H9 (cell line): ENCODE measurements at regions not wholly inside any gene's neighbourhood (a gene's known extent, or its start where the extent isn't known, plus 50 kb on each side); places are given as distances from the start of the nearest gene placed in this dataset.

ENCODE experiments used
- DNase-seq: peaks from one replicate; pipeline ENCODE4 v3.0.0-alpha.2; 2017
- H2AFZ ChIP-seq: one replicate; pipeline ENCODE4 v1.6.1; 2013; ENCODE audit warnings: mild to moderate bottlenecking, low read length, control low read depth, moderate library complexity
- H2AK5ac ChIP-seq: 2 replicates; pipeline ENCODE4 v1.6.1; 2013; ENCODE audit warnings: low read length, control low read depth, mixed read lengths; ENCODE audit not compliant: insufficient read length
- H2BK120ac ChIP-seq: one replicate; pipeline ENCODE4 v1.6.1; 2013; ENCODE audit warnings: low read depth, mild to moderate bottlenecking, low read length, control low read depth, inconsistent platforms; ENCODE audit not compliant: poor library complexity, severe bottlenecking
- H2BK12ac ChIP-seq: 2 replicates; pipeline ENCODE4 v1.6.1; 2013; ENCODE audit warnings: low read length, control low read depth, mixed read lengths, low read depth; ENCODE audit not compliant: insufficient read length
- H2BK15ac ChIP-seq: 2 replicates; pipeline ENCODE4 v1.6.1; 2013; ENCODE audit warnings: low read depth, low read length, control low read depth
- H2BK20ac ChIP-seq: one replicate; pipeline ENCODE4 v1.6.1; 2013; ENCODE audit warnings: low read depth, mild to moderate bottlenecking, low read length, control low read depth, inconsistent platforms; ENCODE audit not compliant: poor library complexity, severe bottlenecking
- H2BK5ac ChIP-seq: 2 replicates; pipeline ENCODE4 v1.6.1; 2013; ENCODE audit warnings: low read length, control low read depth, mixed read lengths; ENCODE audit not compliant: insufficient read length
- H3K14ac ChIP-seq: 2 replicates; pipeline ENCODE4 v1.6.1; 2013; ENCODE audit warnings: low read length, control low read depth; ENCODE audit not compliant: insufficient read depth
- H3K18ac ChIP-seq: 2 replicates; pipeline ENCODE4 v1.6.1; 2013; ENCODE audit warnings: low read depth, mild to moderate bottlenecking, mixed read lengths, low read length, control low read depth; ENCODE audit not compliant: insufficient read length
- H3K23ac ChIP-seq: 2 replicates; pipeline ENCODE4 v1.6.1; 2013; ENCODE audit warnings: low read length, control low read depth, mixed read lengths, low read depth; ENCODE audit not compliant: insufficient read length
- H3K23me2 ChIP-seq: 2 replicates; pipeline ENCODE4 v1.6.1; 2013; ENCODE audit warnings: low read depth, mild to moderate bottlenecking, mixed read lengths, low read length, control low read depth; ENCODE audit not compliant: insufficient read length, poor library complexity, severe bottlenecking
- H3K27ac ChIP-seq: 2 replicates; pipeline ENCODE4 v1.5.1; 2013; ENCODE audit warnings: low read length, control low read depth, mixed read lengths, low read depth; ENCODE audit not compliant: insufficient read length
- H3K27me3 ChIP-seq: 2 replicates; pipeline ENCODE4 v1.6.1; 2013; ENCODE audit warnings: low read length, control low read depth, inconsistent platforms; ENCODE audit not compliant: insufficient read depth
- H3K4ac ChIP-seq: 2 replicates; pipeline ENCODE4 v1.6.1; 2013; ENCODE audit warnings: low read depth, mild to moderate bottlenecking, control low read depth, inconsistent platforms, low read length, moderate library complexity
- H3K4me1 ChIP-seq: 2 replicates; pipeline ENCODE4 v1.6.1; 2013; ENCODE audit warnings: low read length, control low read depth, inconsistent platforms; ENCODE audit not compliant: insufficient read depth
- H3K4me2 ChIP-seq: 2 replicates; pipeline ENCODE4 v1.6.1; 2013; ENCODE audit warnings: low read length, control low read depth, mixed read lengths; ENCODE audit not compliant: insufficient read length, insufficient read depth
- H3K56ac ChIP-seq: 2 replicates; pipeline ENCODE4 v1.6.1; 2013; ENCODE audit warnings: low read depth, mild to moderate bottlenecking, mixed read lengths, low read length, control low read depth; ENCODE audit not compliant: insufficient read length
- H3K79me1 ChIP-seq: 2 replicates; pipeline ENCODE4 v1.6.1; 2013; ENCODE audit warnings: low read depth, mild to moderate bottlenecking, moderate library complexity, low read length, control low read depth, inconsistent platforms; ENCODE audit not compliant: insufficient read depth, poor library complexity, severe bottlenecking
- H3K79me2 ChIP-seq: 2 replicates; pipeline ENCODE4 v1.6.1; 2013; ENCODE audit warnings: low read length, control low read depth, inconsistent platforms; ENCODE audit not compliant: insufficient read depth
- H3K9ac ChIP-seq: 2 replicates; pipeline ENCODE4 v1.6.1; 2013; ENCODE audit warnings: low read length, control low read depth, mixed read lengths; ENCODE audit not compliant: insufficient read length; ENCODE audit errors: extremely low read depth
- H3K9me3 ChIP-seq: one replicate; pipeline ENCODE4 v1.6.1; 2013; ENCODE audit warnings: low read depth, low read length, inconsistent platforms; ENCODE audit not compliant: control insufficient read depth
- H3T11ph ChIP-seq: one replicate; pipeline ENCODE4 v1.6.1; 2013; ENCODE audit warnings: mild to moderate bottlenecking, low read length, control low read depth, inconsistent platforms
- H4K20me1 ChIP-seq: one replicate; pipeline ENCODE4 v1.6.1; 2013; ENCODE audit not compliant: control insufficient read depth, insufficient read length, insufficient read depth
- H4K5ac ChIP-seq: 2 replicates; pipeline ENCODE4 v1.6.1; 2013; ENCODE audit warnings: low read depth, mild to moderate bottlenecking, mixed read lengths, low read length, control low read depth; ENCODE audit not compliant: insufficient read length
- H4K8ac ChIP-seq: replicated peaks from 2 replicates; pipeline ENCODE4 v1.6.1; 2013; ENCODE audit warnings: low read length, control low read depth, mixed read lengths, low read depth; ENCODE audit not compliant: insufficient read length
- H4K91ac ChIP-seq: 2 replicates; pipeline ENCODE4 v1.6.1; 2013; ENCODE audit warnings: low read depth, mild to moderate bottlenecking, moderate library complexity, mixed read lengths, low read length, control low read depth; ENCODE audit not compliant: insufficient read length
- H3K27ac Mint-ChIP-seq, 3 experiments: 2 replicates in 2 of 3; 3 replicates in 1 of 3; pipeline ENCODE4 v1.8.0; 2020 to 2021; ENCODE audit warnings: mixed read lengths in 3 of 3, mild to moderate bottlenecking in 1 of 3, moderate library complexity in 1 of 3
- H3K27me3 Mint-ChIP-seq: 2 replicates; pipeline ENCODE4 v1.8.0; 2021; ENCODE audit warnings: low read depth, mild to moderate bottlenecking, moderate library complexity, mixed read lengths
- H3K36me3 Mint-ChIP-seq, 3 experiments: 2 replicates in 2 of 3; 3 replicates in 1 of 3; pipeline ENCODE4 v1.8.0; 2020 to 2021; ENCODE audit warnings: low read depth in 3 of 3, mixed read lengths in 3 of 3; ENCODE audit not compliant: insufficient read depth in 1 of 3
- H3K4me1 Mint-ChIP-seq, 2 experiments: 2 replicates each; pipeline ENCODE4 v1.8.0; 2020; ENCODE audit warnings: mixed read lengths in 2 of 2
- H3K4me3 Mint-ChIP-seq, 2 experiments: 2 replicates in 1 of 2; 3 replicates in 1 of 2; pipeline ENCODE4 v1.8.0; 2020 to 2021; ENCODE audit warnings: mild to moderate bottlenecking in 2 of 2, mixed read lengths in 2 of 2, moderate library complexity in 1 of 2
- H3K9me3 Mint-ChIP-seq, 2 experiments: 2 replicates in 1 of 2; 3 replicates in 1 of 2; pipeline ENCODE4 v1.8.0; 2020; ENCODE audit warnings: mild to moderate bottlenecking in 2 of 2, mixed read lengths in 2 of 2, moderate library complexity in 1 of 2
- CTCF ChIP-seq: fragments of 200-600 bp; sonication (generic); conservative IDR thresholded peaks from 3 replicates; pipeline ENCODE4 v1.8.0; 2021; ENCODE audit warnings: antibody characterized with exemption, mild to moderate bottlenecking

- Mint-ChIP-seq H3K9me3 (peaks cover 0 to 4% of the 10 kb centered on the region in 2 experiments; a peak in 1 of 5 replicates), H3K27me3 (no peaks in the 10 kb centered on the region), H3K36me3 (no peaks in the 10 kb centered on the region), H3K27ac (no peak overlapping the region), H3K4me1 (no peaks in the 10 kb centered on the region), H3K4me3 (no peak overlapping the region)
- Histone ChIP-seq H2BK5ac (no peak overlapping the region), H4K20me1 (no peaks in the 10 kb centered on the region), H3K4me2 (no peak overlapping the region), H2AK5ac (no peak overlapping the region), H4K5ac (no peak overlapping the region), H2BK120ac (no peak overlapping the region), H3K23ac (no peak overlapping the region), H2BK20ac (no peak overlapping the region), H3K4ac (no peak overlapping the region), H3K4me1 (no peaks in the 10 kb centered on the region), H3K27ac (no peak overlapping the region), H3K27me3 (no peaks in the 10 kb centered on the region), H3K23me2 (no peaks in the 10 kb centered on the region), H3K9me3 (no peaks in the 10 kb centered on the region), H3K79me2 (no peaks in the 10 kb centered on the region), H3K18ac (no peak overlapping the region), H2AFZ (no peak overlapping the region), H4K8ac (no peak overlapping the region), H2BK12ac (no peak overlapping the region), H3K56ac (no peak overlapping the region), H2BK15ac (no peak overlapping the region), H3T11ph (no peak overlapping the region), H3K79me1 (no peaks in the 10 kb centered on the region), H4K91ac (no peak overlapping the region), H3K9ac (no peak overlapping the region), H3K14ac (no peak overlapping the region)
- no peak for TF ChIP-seq CTCF
- no peak for DNase-seq
Measured at GRCh38 chr5:58197875-58198274, 262.0 kb downstream of the PLK2 start.
